HG02763 (cell line): ENCODE measurements at regions not wholly inside any gene's neighbourhood (a gene's known extent, or its start where the extent isn't known, plus 50 kb on each side); places are given as distances from the start of the nearest gene placed in this dataset.

Experiments
- ATAC-seq: cut with Tn5 transposase; IDR thresholded peaks from one replicate; pipeline ENCODE4 v1.9.1; 2021; ENCODE audit warnings: mild to moderate bottlenecking, moderate library complexity; ENCODE audit not compliant: unreplicated experiment

GRCh38 chr3:82050382-82050781 is 288.9 kb upstream of the GBE1 start:
- no peak for ATAC-seq

DNA sequence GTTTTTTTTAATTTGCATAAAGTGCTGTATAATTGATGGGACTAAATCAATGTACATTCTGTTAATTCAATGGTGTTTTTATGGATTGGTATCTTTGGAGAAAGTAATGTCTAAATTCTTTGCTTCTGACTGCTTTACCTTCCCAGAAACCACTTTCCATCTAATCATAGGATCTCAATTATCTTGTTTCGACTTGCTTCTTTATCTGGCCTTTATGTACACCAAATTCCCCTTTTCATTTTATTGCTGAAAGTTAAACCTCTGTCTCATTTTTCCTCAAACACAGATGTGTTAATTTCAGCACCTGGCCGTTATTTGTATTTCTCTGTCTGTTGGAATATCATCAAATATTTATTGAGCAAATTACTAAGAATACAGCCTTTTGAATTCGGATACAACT is 287.3 kb upstream of the GBE1 start:
- no peak for ATAC-seq

DNA sequence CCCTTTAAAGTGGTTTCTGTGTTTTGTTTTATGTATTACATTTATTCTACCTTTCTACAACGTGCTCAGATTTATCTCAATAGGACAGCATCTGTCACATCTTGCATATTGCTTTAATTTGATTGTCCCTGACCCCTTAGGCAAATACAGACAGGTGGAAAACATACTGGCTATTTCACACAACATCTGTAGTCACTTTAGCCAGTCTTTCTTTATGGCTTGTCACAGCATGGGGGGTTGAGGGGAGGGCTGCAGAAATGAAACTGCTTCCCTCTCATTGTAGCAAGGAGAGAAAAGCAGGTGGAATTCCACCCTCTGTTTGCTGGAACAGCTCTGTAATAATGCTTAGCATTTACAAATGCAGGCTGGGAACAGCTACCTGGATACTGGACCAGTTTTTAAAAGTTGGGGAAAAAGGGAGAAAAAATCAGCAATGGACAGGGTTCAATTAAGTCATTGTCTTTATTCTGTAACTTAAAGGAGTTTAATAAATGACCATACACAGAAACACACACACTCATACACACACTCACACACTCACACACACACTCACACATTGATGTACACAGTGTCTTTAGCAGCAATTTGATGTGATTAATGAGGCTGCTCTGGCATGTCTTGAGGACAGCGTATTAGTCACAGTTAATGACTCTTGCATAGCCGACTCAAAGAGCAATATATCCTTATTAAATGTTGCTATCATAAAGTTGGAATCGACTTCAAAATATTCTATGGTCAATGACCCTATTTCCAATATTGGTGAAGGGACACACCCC is 283.7 kb upstream of the GBE1 start:
- ATAC-seq: no peak

DNA sequence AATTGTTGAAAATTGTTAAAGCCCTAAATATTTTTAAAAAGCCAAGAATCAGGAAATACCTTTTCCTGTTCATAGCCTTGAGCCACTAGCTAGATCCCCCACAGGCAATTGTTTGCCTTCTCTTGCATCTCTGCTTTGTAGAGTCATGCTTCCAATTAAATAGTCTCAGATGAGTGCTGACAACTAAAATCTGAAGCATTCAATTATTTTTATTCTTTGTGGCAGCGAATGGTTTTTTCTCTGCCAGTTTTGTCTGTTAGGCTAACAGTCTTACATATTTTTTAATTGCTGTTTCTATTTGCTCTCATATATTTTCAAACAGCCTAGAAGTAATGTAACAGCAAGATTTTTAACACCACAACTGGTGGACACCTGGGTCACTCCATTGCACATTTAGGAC is 277.1 kb upstream of the GBE1 start:
- no peak for ATAC-seq

GRCh38 chr3:82033186-82033585 is 271.7 kb upstream of the GBE1 start:
- ATAC-seq: no peak

DNA sequence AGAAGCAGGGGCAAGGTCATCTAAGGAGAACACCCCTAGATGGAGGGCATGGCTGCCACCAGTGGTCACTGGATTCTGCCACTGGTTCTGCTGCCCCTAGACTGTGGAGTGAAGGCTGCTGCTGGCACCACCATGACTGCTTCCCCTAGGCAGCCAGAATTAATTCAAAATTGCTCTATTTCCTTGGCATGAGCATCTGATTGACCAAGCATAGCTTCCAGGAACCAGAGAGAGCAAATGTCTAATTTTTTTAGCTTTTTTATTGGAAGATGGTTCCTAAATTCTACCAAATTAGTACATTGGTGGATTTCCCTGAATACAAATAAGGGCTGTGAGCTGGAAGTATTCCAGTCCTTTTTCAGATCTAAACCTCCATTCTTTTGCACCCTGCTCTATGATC is 270.2 kb upstream of the GBE1 start:
- no peak for ATAC-seq

DNA sequence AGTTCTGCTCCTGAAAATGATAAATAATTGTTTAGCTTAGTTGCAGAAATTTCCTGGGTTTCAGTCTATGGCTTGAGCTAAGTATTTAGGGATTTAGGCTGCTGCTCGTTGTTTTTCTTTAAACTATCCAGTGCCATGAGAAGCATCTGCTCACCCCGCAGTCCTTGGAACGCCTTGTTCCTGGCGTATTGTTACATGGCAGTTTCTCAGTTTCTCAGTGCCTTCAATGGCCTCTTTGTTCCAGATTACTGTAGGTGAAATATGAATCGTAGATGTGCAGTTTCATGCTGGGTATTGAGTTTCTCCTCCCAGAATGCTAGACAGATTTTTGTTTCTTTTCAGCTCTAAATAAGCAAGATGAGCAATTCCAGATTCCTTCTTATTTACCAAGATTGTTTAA is 269.5 kb upstream of the GBE1 start:
- no peak for ATAC-seq

- no peak for ATAC-seq
These were observed 261.4 kb upstream of the GBE1 start for GRCh38 chr3:82022836-82023235.

GRCh38 chr3:82020282-82020681 is 258.8 kb upstream of the GBE1 start:
- no peak for ATAC-seq

- ATAC-seq: no peak
These were observed 253.8 kb upstream of the GBE1 start for GRCh38 chr3:82015241-82015640.

DNA sequence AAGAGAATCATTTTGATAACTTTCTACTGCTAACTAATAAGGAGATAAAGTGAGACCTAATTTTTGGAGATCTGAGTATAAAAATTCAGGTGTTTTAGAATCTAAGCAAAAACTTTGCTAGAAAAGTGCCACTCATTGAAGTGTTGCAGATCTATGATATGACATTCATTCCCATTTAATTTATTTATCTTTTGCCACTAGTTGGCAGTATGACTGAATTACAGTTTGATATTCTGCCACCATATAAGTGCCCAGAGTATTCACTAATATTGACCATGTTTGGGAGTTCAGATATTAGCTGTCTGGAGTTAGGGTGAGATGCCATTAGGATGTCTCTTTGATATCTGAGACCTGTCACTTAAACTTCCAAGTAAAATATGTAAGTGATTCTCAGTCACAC is 251.3 kb upstream of the GBE1 start:
- ATAC-seq: no peak

DNA sequence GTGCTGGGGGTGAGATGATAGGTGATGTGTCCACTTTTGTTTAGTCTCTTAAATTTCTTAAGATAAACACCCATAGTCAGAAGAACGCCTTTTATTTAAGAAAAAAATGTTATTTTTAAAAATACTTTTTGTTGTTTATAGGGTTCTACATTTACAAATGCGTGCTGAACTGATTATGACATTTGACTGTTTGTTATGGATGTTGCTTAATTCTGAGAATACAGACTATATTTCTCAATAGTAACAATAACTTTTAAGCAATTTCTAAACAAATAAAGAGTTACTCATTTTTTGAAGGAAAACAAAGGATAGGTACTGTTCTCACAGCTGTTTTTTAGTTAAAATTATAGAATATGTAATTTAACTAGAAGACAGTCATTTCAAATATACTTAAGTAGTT is 249.9 kb upstream of the GBE1 start:
- no peak for ATAC-seq

DNA sequence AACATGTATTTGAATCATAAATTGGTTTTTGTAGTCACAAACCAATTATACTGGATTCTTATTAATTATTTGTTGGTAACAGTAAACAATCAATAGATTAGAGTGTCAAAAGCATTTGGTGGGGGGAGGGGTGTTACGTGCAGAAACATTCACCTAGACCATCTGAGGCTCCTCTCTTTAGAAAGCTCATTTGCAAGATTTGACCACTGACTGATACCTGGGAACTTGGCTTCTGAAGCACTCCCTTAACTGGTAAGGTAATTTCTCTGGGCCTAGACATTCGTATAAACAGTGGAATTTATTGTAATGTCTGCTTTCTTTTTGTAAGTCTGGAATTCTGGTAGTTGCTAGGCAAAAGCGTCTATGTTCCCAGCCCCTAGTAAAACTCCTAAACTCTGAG is 243.8 kb upstream of the GBE1 start:
- no peak for ATAC-seq

DNA sequence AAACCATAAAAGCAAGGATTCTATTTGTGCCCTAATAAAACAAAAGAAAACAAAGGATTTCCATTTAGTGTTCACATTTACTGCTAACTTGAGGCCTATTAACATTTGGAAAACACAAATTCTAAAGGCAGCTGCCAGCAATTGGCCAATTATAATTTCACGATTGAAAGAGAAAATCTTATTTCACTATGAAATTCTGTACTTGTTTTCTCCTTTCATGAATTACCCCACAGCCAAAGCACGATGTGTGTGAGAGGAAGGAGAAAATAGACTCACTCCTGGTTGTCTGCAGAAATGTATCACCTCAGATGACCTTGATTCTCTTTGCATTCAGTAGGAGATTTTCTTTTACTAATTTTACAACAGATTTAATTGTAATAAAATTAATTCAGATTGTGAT is 242.8 kb upstream of the GBE1 start:
- ATAC-seq: no peak

- no peak for ATAC-seq
These were observed 241.7 kb upstream of the GBE1 start for GRCh38 chr3:82002986-82003642.

DNA sequence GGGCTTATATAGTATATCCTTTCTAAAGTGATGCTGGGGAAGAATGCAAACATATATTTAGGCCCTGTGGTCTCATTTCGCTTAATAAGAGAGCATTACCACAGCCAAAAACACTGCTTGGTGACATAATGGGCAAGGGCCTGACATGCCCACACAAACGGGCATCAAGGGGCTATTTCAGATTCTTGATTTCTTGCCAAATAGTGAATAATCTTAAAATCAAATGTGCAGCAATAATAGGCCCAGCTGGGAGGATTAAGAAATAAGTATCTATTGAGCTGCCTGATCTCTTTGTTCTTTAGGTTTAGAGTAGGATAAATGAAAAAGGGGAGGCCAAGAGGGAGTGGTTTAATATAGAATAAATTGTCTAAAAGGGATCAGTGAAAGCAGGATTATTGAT is 241.0 kb upstream of the GBE1 start:
- ATAC-seq: no peak

DNA sequence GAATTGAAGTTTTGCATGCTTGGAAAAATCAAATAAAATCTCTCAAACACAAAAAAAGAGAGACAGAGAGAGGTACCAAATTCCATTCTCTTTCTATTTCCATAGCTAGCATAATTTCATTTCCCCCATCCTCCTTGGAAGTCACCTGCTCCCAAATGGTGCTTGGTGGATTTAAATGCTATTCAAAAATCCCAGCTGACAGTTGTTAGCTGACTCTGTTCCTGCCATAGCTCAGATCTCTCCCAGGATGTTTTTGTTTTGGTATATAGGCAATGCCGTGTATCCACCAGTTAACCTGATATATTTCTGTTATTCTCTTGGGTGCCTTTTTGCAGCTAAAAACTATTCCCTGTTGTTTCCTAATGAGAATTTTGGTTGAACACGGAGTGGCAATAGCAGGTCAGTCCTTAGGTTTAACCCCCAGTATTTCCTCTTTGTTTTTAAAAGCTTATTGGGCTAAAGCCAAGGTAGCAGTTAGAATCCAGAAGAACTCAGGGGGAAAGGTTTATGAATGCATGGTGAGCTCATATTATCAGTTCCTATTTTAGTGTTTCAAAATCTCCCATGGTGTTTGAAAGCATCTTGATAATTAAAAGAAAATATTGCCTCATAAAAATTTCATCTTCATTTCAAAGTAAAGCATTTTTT is 240.0 kb upstream of the GBE1 start:
- ATAC-seq: no peak

DNA sequence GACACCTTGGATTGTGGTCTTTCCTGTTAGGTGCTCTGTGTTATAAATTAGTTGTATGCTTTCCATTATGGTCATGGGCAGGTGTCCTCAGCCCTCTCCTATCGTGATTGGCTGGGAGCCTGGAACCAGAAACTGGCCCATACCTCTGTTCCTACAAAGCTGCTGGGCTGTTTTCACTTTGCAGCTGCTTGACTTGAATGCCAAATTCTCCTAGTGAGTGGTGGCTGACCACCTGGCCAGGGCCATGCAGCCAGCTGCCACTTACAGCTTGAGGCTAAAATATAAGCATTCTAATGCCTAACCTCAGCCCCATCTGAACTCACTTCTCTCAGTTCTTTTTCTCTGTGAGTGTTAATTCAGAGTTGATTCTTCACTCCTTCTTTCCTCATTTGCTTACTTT is 239.3 kb upstream of the GBE1 start:
- ATAC-seq: no peak

DNA sequence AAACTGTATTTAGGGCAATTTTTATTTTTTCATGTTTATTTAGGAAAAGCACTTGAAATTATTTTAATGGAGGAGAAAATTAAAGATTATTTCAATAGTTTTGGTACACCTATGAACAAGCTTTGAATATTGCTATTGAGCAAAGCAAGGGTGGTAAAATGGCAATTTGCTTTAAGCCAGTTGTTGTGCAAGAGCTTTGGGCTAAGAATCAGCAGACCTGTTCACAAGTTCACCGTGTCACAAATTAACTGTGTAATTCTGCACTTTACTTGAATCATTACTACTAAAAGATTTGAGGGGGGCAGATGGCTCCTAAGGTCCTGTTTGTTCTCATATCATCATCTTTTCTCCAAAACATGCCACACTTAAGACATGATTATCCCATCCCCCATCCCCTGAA is 238.9 kb upstream of the GBE1 start:
- no peak for ATAC-seq

GRCh38 chr3:81998907-81999306 is 237.5 kb upstream of the GBE1 start:
- ATAC-seq: no peak

DNA sequence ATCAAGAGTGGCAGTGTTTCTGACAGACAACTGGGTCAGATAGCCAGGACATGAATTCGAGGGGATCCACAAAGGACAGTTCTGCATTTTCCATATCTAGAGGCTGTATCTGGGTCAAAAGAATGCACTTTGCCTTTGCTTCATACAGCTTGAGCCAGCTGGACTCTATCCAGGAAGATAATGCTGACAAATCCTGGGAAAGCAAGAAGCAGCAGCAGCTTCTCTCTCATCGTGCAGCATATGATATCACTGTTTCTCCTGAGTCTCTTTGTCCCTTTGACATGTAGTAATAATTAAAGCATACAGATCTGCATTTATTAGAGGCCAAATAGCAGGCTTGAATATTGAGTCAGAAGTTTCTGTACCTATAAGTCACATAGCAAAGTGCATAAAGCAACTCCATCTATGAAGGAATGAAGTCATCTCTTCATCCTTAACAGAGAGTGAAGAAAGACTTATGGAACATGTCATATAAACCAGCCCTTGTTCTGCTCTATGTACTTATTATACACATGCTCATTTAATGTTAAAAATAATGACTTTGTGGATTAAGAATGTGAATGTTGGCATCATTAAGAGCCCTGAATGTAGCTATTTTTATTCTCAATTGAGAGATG is 236.8 kb upstream of the GBE1 start:
- ATAC-seq: no peak

- no peak for ATAC-seq
These were observed 235.9 kb upstream of the GBE1 start for GRCh38 chr3:81997390-81997789.
